ENCODE measurements at regions not wholly inside any gene's neighbourhood (a gene's known extent, or its start where the extent isn't known, plus 50 kb on each side); places are given as distances from the start of the nearest gene placed in this dataset.

- CTCF ChIA-PET (ENCODE audit: partially characterized antibody): no interaction called here
- no peak overlapping the region for H2BK12ac ChIP-seq (ENCODE audit: low read depth, low read length)
- no peak for TF ChIP-seq ATF2 (IDR thresholded peaks at IDR 0.05; ENCODE audit: low read length)
- TF ChIP-seq POU5F1 (IDR thresholded peaks at IDR 0.05; ENCODE audit: low read depth, low read length): no peak
- TF ChIP-seq MAX (IDR thresholded peaks at IDR 0.05): no peak
- no peak for TF ChIP-seq BRCA1 (IDR thresholded peaks at IDR 0.05; ENCODE audit: low read depth, low read length)
- no peak for TF ChIP-seq FOSL1 (IDR thresholded peaks at IDR 0.05; ENCODE audit: insufficient read depth, low read depth, low read length)
- TF ChIP-seq CREB1 (IDR thresholded peaks at IDR 0.05): no peak
- TF ChIP-seq RBBP5 (IDR thresholded peaks at IDR 0.05; ENCODE audit: borderline replicate concordance, low read depth, low read length): no peak
- no peak for TF ChIP-seq MAFK (IDR thresholded peaks at IDR 0.05; ENCODE audit: low read depth, low read length)
- TF ChIP-seq ASH2L (IDR thresholded peaks at IDR 0.05; ENCODE audit: low read length): no peak
- TF ChIP-seq SP4 (IDR thresholded peaks at IDR 0.05; ENCODE audit: low read length): no peak
- TF ChIP-seq CEBPB (IDR thresholded peaks at IDR 0.05; ENCODE audit: low read depth, low read length): no peak
- TF ChIP-seq NANOG (IDR thresholded peaks at IDR 0.05; ENCODE audit: insufficient read depth, low read depth, low read length, poor library complexity, severe bottlenecking): no peak
- no peak for TF ChIP-seq SRF (IDR thresholded peaks at IDR 0.05; ENCODE audit: low read depth, low read length)
- no peak for TF ChIP-seq SIN3A (conservative IDR thresholded peaks at IDR 0.05 in 1 of 2, IDR thresholded peaks at IDR 0.05 in 1 of 2; ENCODE audit: low read depth in 1 of 2, low read length in 2 of 2)
Measured at GRCh38 chr4:12382567-12382966, 953.9 kb upstream of the HS3ST1 start.

More at GRCh38 chr4:12382567-12382966, 953.9 kb upstream of the HS3ST1 start:
- no peak overlapping the region for H3K4me3 ChIP-seq (ENCODE audit: extremely low read depth in 1 of 4, insufficient read depth in 2 of 4, low read depth in 3 of 4, low read length in 4 of 4)
- no peaks in the 10 kb centered on the region for H3K36me3 ChIP-seq (ENCODE audit: control insufficient read depth in 2 of 4, insufficient read depth in 4 of 4, low read length in 3 of 4)
- H4K20me1 ChIP-seq (replicated peaks in 1 of 2; ENCODE audit: control insufficient read depth in 1 of 2, insufficient read depth in 2 of 2, low read length in 2 of 2): no peaks in the 10 kb centered on the region
- no peak overlapping the region for H3K23ac ChIP-seq (ENCODE audit: insufficient read length)
- no peaks in the 10 kb centered on the region for H3K79me2 ChIP-seq (ENCODE audit: control insufficient read depth in 1 of 2, insufficient read depth in 2 of 2, low read length in 2 of 2)
- H3K4ac ChIP-seq (replicated peaks; ENCODE audit: insufficient read length, low read depth, low read length): no peak overlapping the region
- no peak overlapping the region for H2AK5ac ChIP-seq (ENCODE audit: low read depth, low read length)
- no peak overlapping the region for H3K18ac ChIP-seq (ENCODE audit: extremely low read depth, low read length)
- H2AFZ ChIP-seq (ENCODE audit: low read length): no peak overlapping the region
- H4K5ac ChIP-seq (ENCODE audit: insufficient read length, low read depth, low read length): no peak overlapping the region
- FAIRE-seq (no peak), DNase-seq (ENCODE audit: low read depth in 1 of 2, low spot score in 2 of 2) (no peak)
- no peaks in the 10 kb centered on the region for H3K23me2 ChIP-seq (ENCODE audit: low read depth, low read length)
- no peaks in the 10 kb centered on the region for H3K27me3 ChIP-seq (replicated peaks in 1 of 4; ENCODE audit: control insufficient read depth in 3 of 4, extremely low read depth in 1 of 4, insufficient read depth in 3 of 4, low read length in 3 of 4)
- POLR2A ChIA-PET (ENCODE audit: partially characterized antibody): no interaction called here
- 92% methylated on average over 2 of the region's 2 CpGs; no CpG with 5 or more reads in 1 of the 2 experiments for WGBS, 2 experiments (ENCODE audit: extremely low coverage in 1 of 2, insufficient coverage in 1 of 2, insufficient read length in 1 of 2, insufficient replicate concordance in 2 of 2, low coverage in 1 of 2, low lambda C conversion rate in 2 of 2, missing lambda C conversion rate in 1 of 2)
- no peaks in the 10 kb centered on the region for H3K79me1 ChIP-seq (ENCODE audit: low read depth, low read length)
- H2BK20ac ChIP-seq (ENCODE audit: low read length): no peak overlapping the region
- H2BK120ac ChIP-seq (replicated peaks; ENCODE audit: low read depth, low read length): no peak overlapping the region
- H4K91ac ChIP-seq (replicated peaks; ENCODE audit: insufficient read length, low read length): no peak overlapping the region
- H2BK15ac ChIP-seq (ENCODE audit: low read length): no peak overlapping the region
- H3K9me3 ChIP-seq (ENCODE audit: insufficient read depth in 2 of 2, low read depth in 1 of 2, low read length in 1 of 2): 0 out of 4 replicates have a peak, but pooled peaks cover 0 to 6% of the 10 kb centered on the region in 2 experiments
- H4K8ac ChIP-seq (ENCODE audit: extremely low read depth, insufficient read depth, low read length): no peak overlapping the region
- H3K14ac ChIP-seq (ENCODE audit: insufficient read length): no peak overlapping the region
- H2BK5ac ChIP-seq (ENCODE audit: low read depth, low read length): no peak overlapping the region
- H3K4me1 ChIP-seq (replicated peaks in 1 of 4; ENCODE audit: control insufficient read depth in 3 of 4, insufficient read depth in 4 of 4, low read length in 3 of 4): no peaks in the 10 kb centered on the region; a peak in 2 of 7 replicates
- H3K56ac ChIP-seq (replicated peaks; ENCODE audit: insufficient read length, low read depth, low read length): no peak overlapping the region
- no peak overlapping the region for H3K9ac ChIP-seq (replicated peaks in 1 of 4; ENCODE audit: extremely low read depth in 1 of 4, low read depth in 3 of 4, low read length in 3 of 4)
- no peak overlapping the region for H3K4me2 ChIP-seq (ENCODE audit: insufficient read depth in 1 of 2, low read depth in 2 of 2, low read length in 2 of 2)
- no peak overlapping the region for H3K27ac ChIP-seq (ENCODE audit: low read depth, low read length)
